Prostate gland (tissue), 2 donors: ENCODE measurements at regions not wholly inside any gene's neighbourhood (a gene's known extent, or its start where the extent isn't known, plus 50 kb on each side); places are given as distances from the start of the nearest gene placed in this dataset.
A peak's percentile ranks its signal among the peaks of the same experiment; 100 is the strongest.
"Not testable (repeated sequence)": the region's sequence is repeated elsewhere in the genome, so short reads cannot be mapped to it uniquely, and the experiment has no call there.

ENCODE experiments used
- DNase-seq: peaks from one replicate; pipeline ENCODE4 v3.0.0-alpha.2; 2019; ENCODE audit warnings: low spot score
- H3K27ac ChIP-seq, 2 donors: fragments of 200-600 bp; sonication (generic); 2 replicates each; pipeline ENCODE4 v1.5.1; 2017 to 2019
- H3K27me3 ChIP-seq: fragments of 200-600 bp; sonication (generic); replicated peaks from 2 replicates; pipeline ENCODE4 v1.5.1; 2019; ENCODE audit not compliant: insufficient read depth
- H3K36me3 ChIP-seq, 2 donors: fragments of 200-600 bp; sonication (generic); 1 replicate in 1 of 2; 2 replicates in 1 of 2; pipeline versions ENCODE4 v1.5.1 to v1.8.1; 2017 to 2019
- H3K4me1 ChIP-seq: fragments of 200-600 bp; sonication (generic); replicated peaks from 2 replicates; pipeline ENCODE4 v1.5.1; 2019
- H3K4me3 ChIP-seq, 2 donors: fragments of 200-600 bp; sonication (generic); 2 replicates each; pipeline ENCODE4 v1.5.1; 2017 to 2019
- H3K9me3 ChIP-seq: fragments of 200-600 bp; sonication (generic); 2 replicates; pipeline ENCODE4 v1.5.1; 2017
- POLR2A ChIP-seq: fragments of 450-650 bp; IDR thresholded peaks from one replicate; pipeline ENCODE4 v1.6.1; 2016; ENCODE audit warnings: antibody characterized with exemption, mild to moderate bottlenecking
- POLR2AphosphoS5 ChIP-seq: sonication (generic); formaldehyde crosslinking; IDR thresholded peaks from one replicate; pipeline ENCODE4 v1.6.1; 2017; ENCODE audit warnings: antibody characterized with exemption
- WGBS: methylation state at CpG from one replicate; pipeline ENCODE4 v1.1.5; 2018; 5-methylcytosine and 5-hydroxymethylcytosine counted together
- intact Hi-C: fragments of 100-400 bp; cut with DNase I; formaldehyde crosslinking; loops from one replicate; pipeline ENCODE4 v1.14.2; 2022
- TF ChIP-seq, protein P1 (sequence below), 4 experiments: fragments of 200-600 bp in 2 of 4; fragments of 450-650 bp in 2 of 4; sonication (generic) in 2 of 4; IDR thresholded peaks; 1 replicate in 3 of 4; 2 replicates in 1 of 4; pipeline ENCODE4 v1.5.1; 2016 to 2019; ENCODE audit warnings: antibody characterized with exemption in 4 of 4, mild to moderate bottlenecking in 2 of 4, moderate library complexity in 2 of 4

DNA sequence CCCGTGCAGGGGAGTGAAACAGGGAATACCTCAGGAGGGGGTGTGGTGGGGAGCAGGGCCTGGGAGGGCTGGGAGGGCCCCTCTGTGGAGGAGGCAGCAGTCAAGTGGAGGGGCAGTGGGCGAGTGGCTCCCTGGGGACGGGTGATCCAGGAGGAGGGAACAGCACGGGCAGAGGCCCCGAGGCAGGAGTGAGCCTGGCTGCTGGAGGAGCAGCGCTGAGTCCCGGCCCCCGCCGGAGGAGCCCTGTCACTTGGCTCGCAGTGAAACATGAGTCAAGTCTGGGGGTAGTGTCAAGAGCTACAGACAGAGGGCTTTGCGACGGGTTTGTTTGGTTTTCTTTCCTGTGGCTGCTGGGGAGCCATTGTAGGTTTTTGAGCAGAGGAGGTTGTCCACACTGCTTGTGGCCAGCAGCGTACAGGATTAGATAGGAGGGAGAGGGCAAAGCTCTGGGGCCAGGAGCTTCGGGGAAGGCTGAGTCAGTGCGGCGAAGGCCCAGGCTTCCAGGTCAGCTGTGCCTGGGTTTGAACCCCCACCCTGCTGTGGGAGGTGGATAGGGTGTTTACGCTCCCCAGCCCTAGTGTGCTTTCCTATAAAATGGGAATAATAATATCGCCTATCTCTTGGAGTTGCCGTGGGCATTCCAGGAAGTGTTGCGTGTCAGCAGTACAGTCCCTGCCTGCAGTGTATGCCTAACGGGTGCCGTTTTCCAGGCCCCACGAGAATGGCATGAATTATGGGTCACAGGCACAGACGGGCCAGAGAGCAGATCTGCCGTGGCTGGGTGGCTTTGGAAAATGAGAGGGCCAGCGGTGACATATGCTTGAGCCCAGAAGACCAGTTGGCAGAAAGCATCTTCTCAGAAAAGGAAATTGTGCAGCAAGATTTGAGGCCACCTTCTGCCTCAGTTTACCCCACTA lies 115.9 kb upstream of the CIBAR2 start:
- no peak overlapping the region for H3K27ac ChIP-seq

GRCh38 chr16:85228970-85229430 lies 116.7 kb upstream of the CIBAR2 start:
- Histone ChIP-seq H3K4me3 (no peak overlapping the region), H3K9me3 (no peaks in the 10 kb centered on the region), H3K27ac (no peak overlapping the region), H3K4me1 (no peaks in the 10 kb centered on the region), H3K36me3 (no peaks in the 10 kb centered on the region), H3K27me3 (no peaks in the 10 kb centered on the region)
- no peak for DNase-seq
- intact Hi-C loops = no loop called here
- TF ChIP-seq, protein P1, sequence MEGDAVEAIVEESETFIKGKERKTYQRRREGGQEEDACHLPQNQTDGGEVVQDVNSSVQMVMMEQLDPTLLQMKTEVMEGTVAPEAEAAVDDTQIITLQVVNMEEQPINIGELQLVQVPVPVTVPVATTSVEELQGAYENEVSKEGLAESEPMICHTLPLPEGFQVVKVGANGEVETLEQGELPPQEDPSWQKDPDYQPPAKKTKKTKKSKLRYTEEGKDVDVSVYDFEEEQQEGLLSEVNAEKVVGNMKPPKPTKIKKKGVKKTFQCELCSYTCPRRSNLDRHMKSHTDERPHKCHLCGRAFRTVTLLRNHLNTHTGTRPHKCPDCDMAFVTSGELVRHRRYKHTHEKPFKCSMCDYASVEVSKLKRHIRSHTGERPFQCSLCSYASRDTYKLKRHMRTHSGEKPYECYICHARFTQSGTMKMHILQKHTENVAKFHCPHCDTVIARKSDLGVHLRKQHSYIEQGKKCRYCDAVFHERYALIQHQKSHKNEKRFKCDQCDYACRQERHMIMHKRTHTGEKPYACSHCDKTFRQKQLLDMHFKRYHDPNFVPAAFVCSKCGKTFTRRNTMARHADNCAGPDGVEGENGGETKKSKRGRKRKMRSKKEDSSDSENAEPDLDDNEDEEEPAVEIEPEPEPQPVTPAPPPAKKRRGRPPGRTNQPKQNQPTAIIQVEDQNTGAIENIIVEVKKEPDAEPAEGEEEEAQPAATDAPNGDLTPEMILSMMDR (IDR thresholded peaks at IDR 0.05) = no peak
- TF ChIP-seq POLR2A (no peak), POLR2AphosphoS5 (no peak)
- WGBS = 87% methylated on average over 23 of the region's 24 CpGs

More for the DNA sequence above, 115.9 kb upstream of the CIBAR2 start:
- H3K36me3 ChIP-seq = no peaks in the 10 kb centered on the region
- intact Hi-C loops = no loop called here
- H3K9me3 ChIP-seq = no peaks in the 10 kb centered on the region
- no peak overlapping the region for H3K4me3 ChIP-seq
- no peak for TF ChIP-seq POLR2AphosphoS5
- TF ChIP-seq POLR2A = no peak
- TF ChIP-seq, protein P1 (IDR thresholded peaks at IDR 0.05) = no peak
- H3K4me1 ChIP-seq = no peaks in the 10 kb centered on the region
- no peak for DNase-seq
- no peaks in the 10 kb centered on the region for H3K27me3 ChIP-seq
- 61% methylated on average over 26 of the region's 26 CpGs for WGBS

DNA sequence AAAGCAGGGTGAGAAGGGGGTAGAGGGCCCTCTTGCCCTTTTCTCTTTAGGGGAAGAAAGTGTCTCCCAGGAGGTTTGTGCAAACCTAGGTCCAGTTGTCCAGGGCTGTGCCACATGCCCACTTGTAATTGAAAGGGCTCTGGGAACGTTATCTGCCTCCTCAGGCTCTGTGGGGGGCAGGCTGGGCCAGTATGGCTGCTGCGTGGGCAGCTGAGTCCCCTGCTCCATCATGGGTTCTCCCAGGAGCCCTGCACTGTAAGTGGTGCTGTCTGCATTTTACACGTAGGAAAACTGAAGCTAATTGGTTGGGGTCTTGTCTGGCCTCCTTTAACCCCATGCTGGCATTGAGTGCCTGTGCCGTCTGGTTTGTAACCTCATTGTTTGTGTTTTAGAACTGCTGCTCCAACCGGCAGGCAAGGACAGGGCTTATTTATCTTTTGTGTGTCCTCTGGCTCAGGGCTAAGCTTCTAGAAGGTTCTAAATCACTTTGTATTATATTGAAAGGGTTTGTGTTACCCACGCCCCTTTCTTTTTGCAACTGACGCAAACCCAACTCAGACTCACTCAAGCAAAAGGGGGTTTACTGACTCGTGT lies 117.7 kb upstream of the CIBAR2 start:
- intact Hi-C loops = no loop called here
- Histone ChIP-seq H3K9me3 (no peaks in the 10 kb centered on the region), H3K36me3 (no peaks in the 10 kb centered on the region), H3K27me3 (no peaks in the 10 kb centered on the region), H3K4me3 (no peak overlapping the region), H3K4me1 (peaks cover 1% of the 10 kb centered on the region), H3K27ac (no peak overlapping the region)
- WGBS = 59% methylated on average over 8 of the region's 8 CpGs
- TF ChIP-seq POLR2AphosphoS5 = no peak
- TF ChIP-seq, protein P1 (IDR thresholded peaks at IDR 0.05) = no peak
- no peak for TF ChIP-seq POLR2A
- no peak for DNase-seq

DNA sequence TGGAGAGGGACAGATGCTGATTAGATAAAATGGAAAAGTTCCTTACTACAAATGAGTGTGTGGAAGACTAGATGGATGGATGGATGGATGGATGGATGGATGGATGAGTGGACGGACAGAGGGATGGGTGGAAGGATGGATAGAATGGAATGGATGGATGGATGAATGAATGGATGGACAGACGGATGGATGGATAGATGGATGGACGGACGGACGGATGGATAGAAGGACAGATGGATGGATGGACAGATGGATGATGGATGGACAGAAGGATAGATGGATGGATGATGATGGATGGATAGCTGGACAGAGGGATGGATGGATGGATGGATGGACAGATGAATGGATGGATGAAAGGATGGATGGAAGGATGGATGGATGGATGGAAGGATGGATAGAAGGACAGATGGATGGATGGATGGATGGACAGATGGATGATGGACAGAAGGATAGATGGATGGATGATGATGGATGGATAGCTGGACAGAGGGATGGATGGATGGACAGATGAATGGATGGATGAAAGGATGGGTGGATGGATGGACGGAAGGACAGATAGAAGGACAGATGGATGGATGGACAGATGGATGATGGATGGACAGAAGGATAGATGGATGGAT lies 118.6 kb upstream of the CIBAR2 start:
- intact Hi-C loops = not testable (repeated sequence)

GRCh38 chr16:85231959-85232358 lies 119.7 kb upstream of the CIBAR2 start:
- H3K36me3 ChIP-seq = no peaks in the 10 kb centered on the region
- H3K27ac ChIP-seq = no peak overlapping the region
- peaks cover 13% of the 10 kb centered on the region for H3K4me1 ChIP-seq
- no peaks in the 10 kb centered on the region for H3K27me3 ChIP-seq
- TF ChIP-seq POLR2A (no peak), POLR2AphosphoS5 (no peak)
- TF ChIP-seq, protein P1 (IDR thresholded peaks at IDR 0.05) = no peak
- peak; percentile 18 for DNase-seq
- 27% methylated on average over 8 of the region's 8 CpGs for WGBS
- intact Hi-C loops = no loop called here
- no peaks in the 10 kb centered on the region for H3K9me3 ChIP-seq
- H3K4me3 ChIP-seq = no peak overlapping the region

More for the DNA sequence above, 118.6 kb upstream of the CIBAR2 start:
- not testable (repeated sequence) for H3K9me3 ChIP-seq, H3K36me3 ChIP-seq, H3K27me3 ChIP-seq, H3K27ac ChIP-seq, H3K4me3 ChIP-seq, DNase-seq
- peaks cover 10% of the 10 kb centered on the region for H3K4me1 ChIP-seq
- WGBS = 86% methylated on average over 6 of the region's 6 CpGs
